H1 (cell line): ENCODE measurements at regions not wholly inside any gene's neighbourhood (a gene's known extent, or its start where the extent isn't known, plus 50 kb on each side); places are given as distances from the start of the nearest gene placed in this dataset.

Experiments used
- CTCF ChIA-PET: fragments of 300-600 bp; sonication (Branson Sonifier 250); formaldehyde crosslinking; loops from one replicate; lab custom pipeline; 2021; ENCODE audit not compliant: partially characterized antibody; lab: Charles Lee
- POLR2A ChIA-PET: fragments of 300-600 bp; sonication (Branson Sonifier 250); formaldehyde crosslinking; loops from one replicate; lab custom pipeline; 2021; ENCODE audit warnings: inconsistent platforms; ENCODE audit not compliant: partially characterized antibody; lab: Charles Lee
- DNase-seq, 2 experiments: peaks; one replicate each; pipeline versions ENCODE4 v3.0.0 to v3.0.0-alpha.2; 2010 to 2022; ENCODE audit warnings: low spot score in 2 of 2, low read depth in 1 of 2, mixed read lengths in 1 of 2
- FAIRE-seq: peaks from 2 replicates; lab custom pipeline; 2011; peaks lifted over from hg19 to GRCh38; lab: Jason Lieb, UNC
- H2AFZ ChIP-seq: 2 replicates; pipeline ENCODE4 v1.8.1; 2012; ENCODE audit warnings: low read length, inconsistent platforms
- H2AK5ac ChIP-seq: 2 replicates; pipeline ENCODE4 v1.6.1; 2013; ENCODE audit warnings: low read depth, low read length
- H2BK120ac ChIP-seq: replicated peaks from 2 replicates; pipeline ENCODE3; 2013; ENCODE audit warnings: low read depth, low read length, inconsistent platforms
- H2BK12ac ChIP-seq: 2 replicates; pipeline ENCODE4 v1.6.1; 2013; ENCODE audit warnings: low read depth, low read length
- H2BK15ac ChIP-seq: 2 replicates; pipeline ENCODE4 v1.6.1; 2013; ENCODE audit warnings: low read length
- H2BK20ac ChIP-seq: 2 replicates; pipeline ENCODE4 v1.6.1; 2013; ENCODE audit warnings: low read length
- H2BK5ac ChIP-seq: 2 replicates; pipeline ENCODE4 v1.6.1; 2013; ENCODE audit warnings: low read depth, low read length
- H3K14ac ChIP-seq: 2 replicates; pipeline ENCODE4 v1.6.1; 2013; ENCODE audit warnings: inconsistent platforms; ENCODE audit not compliant: insufficient read length
- H3K18ac ChIP-seq: 2 replicates; pipeline ENCODE4 v1.6.1; 2013; ENCODE audit warnings: low read length; ENCODE audit errors: extremely low read depth
- H3K23ac ChIP-seq: 2 replicates; pipeline ENCODE4 v1.6.1; 2013; ENCODE audit warnings: inconsistent platforms; ENCODE audit not compliant: insufficient read length
- H3K23me2 ChIP-seq: 2 replicates; pipeline ENCODE4 v1.6.1; 2013; ENCODE audit warnings: low read depth, low read length
- H3K27ac ChIP-seq: 2 replicates; pipeline ENCODE4 v1.6.1; 2011; ENCODE audit warnings: low read depth, low read length, inconsistent platforms
- H3K27me3 ChIP-seq, 4 experiments: replicated peaks in 1 of 4; 1 replicate in 1 of 4; 2 replicates in 3 of 4; pipeline versions ENCODE4 v1.6.1 to v1.8.1; 2011 to 2013; ENCODE audit warnings: low read length in 3 of 4, mild to moderate bottlenecking in 3 of 4, inconsistent platforms in 2 of 4, mixed read lengths in 2 of 4, moderate library complexity in 1 of 4; ENCODE audit not compliant: control insufficient read depth in 3 of 4, insufficient read depth in 3 of 4; ENCODE audit errors: extremely low read depth in 1 of 4
- H3K36me3 ChIP-seq, 4 experiments: 2 replicates each; pipeline versions ENCODE4 v1.6.1 to v1.8.1; 2011 to 2013; ENCODE audit warnings: mild to moderate bottlenecking in 4 of 4, low read length in 3 of 4, moderate library complexity in 2 of 4, control low read depth in 1 of 4, inconsistent platforms in 1 of 4; ENCODE audit not compliant: insufficient read depth in 4 of 4, control insufficient read depth in 2 of 4
- H3K4ac ChIP-seq: replicated peaks from 2 replicates; pipeline ENCODE3; 2013; ENCODE audit warnings: low read length, low read depth, mixed read lengths, inconsistent platforms; ENCODE audit not compliant: insufficient read length
- H3K4me1 ChIP-seq, 4 experiments: replicated peaks in 1 of 4; 1 replicate in 1 of 4; 2 replicates in 3 of 4; pipeline versions ENCODE4 v1.6.1 to v1.8.1; 2011 to 2013; ENCODE audit warnings: low read length in 3 of 4, inconsistent platforms in 2 of 4, mixed read lengths in 1 of 4; ENCODE audit not compliant: insufficient read depth in 4 of 4, control insufficient read depth in 3 of 4
- H3K4me2 ChIP-seq, 2 experiments: 2 replicates each; pipeline versions ENCODE4 v1.6.1 to v1.8.1; 2011 to 2013; ENCODE audit warnings: low read depth in 2 of 2, low read length in 2 of 2, control low read depth in 1 of 2, inconsistent platforms in 1 of 2, mild to moderate bottlenecking in 1 of 2; ENCODE audit not compliant: insufficient read depth in 1 of 2
- H3K4me3 ChIP-seq, 4 experiments: fragments of 200-600, 300-600 bp in 1 of 4; sonication (generic), shearing (Covaris generic), sonication (Bioruptor Twin) in 1 of 4; 2 replicates each; pipeline versions ENCODE4 v1.5.1 to v1.8.1; 2011 to 2016; ENCODE audit warnings: low read length in 4 of 4, low read depth in 3 of 4, control low read depth in 2 of 4, inconsistent platforms in 2 of 4, mild to moderate bottlenecking in 2 of 4, mixed read lengths in 1 of 4, moderate library complexity in 1 of 4; ENCODE audit not compliant: insufficient read depth in 2 of 4; ENCODE audit errors: extremely low read depth in 1 of 4
- H3K56ac ChIP-seq: replicated peaks from 2 replicates; pipeline ENCODE3; 2013; ENCODE audit warnings: low read depth, mild to moderate bottlenecking, mixed read lengths, low read length, inconsistent platforms; ENCODE audit not compliant: insufficient read length
- H3K79me1 ChIP-seq: 2 replicates; pipeline ENCODE4 v1.6.1; 2013; ENCODE audit warnings: low read depth, low read length, control low read depth
- H3K79me2 ChIP-seq, 2 experiments: 2 replicates each; pipeline versions ENCODE4 v1.6.1 to v1.8.1; 2012 to 2013; ENCODE audit warnings: low read length in 2 of 2, mild to moderate bottlenecking in 2 of 2, inconsistent platforms in 1 of 2; ENCODE audit not compliant: insufficient read depth in 2 of 2, control insufficient read depth in 1 of 2
- H3K9ac ChIP-seq, 4 experiments: replicated peaks in 1 of 4; 1 replicate in 1 of 4; 2 replicates in 3 of 4; pipeline versions ENCODE4 v1.6.1 to v1.8.1; 2011 to 2013; ENCODE audit warnings: low read depth in 3 of 4, low read length in 3 of 4, control low read depth in 2 of 4, mild to moderate bottlenecking in 2 of 4, moderate library complexity in 2 of 4, inconsistent platforms in 1 of 4; ENCODE audit errors: extremely low read depth in 1 of 4
- H3K9me3 ChIP-seq, 2 experiments: 2 replicates each; pipeline versions ENCODE4 v1.6.1 to v1.8.1; 2012 to 2013; ENCODE audit warnings: mild to moderate bottlenecking in 2 of 2, moderate library complexity in 2 of 2, control low read depth in 1 of 2, inconsistent platforms in 1 of 2, low read depth in 1 of 2, low read length in 1 of 2, mixed read lengths in 1 of 2; ENCODE audit not compliant: insufficient read depth in 2 of 2
- H4K20me1 ChIP-seq, 2 experiments: replicated peaks in 1 of 2; 2 replicates each; pipeline versions ENCODE3 to v1.8.1; 2011 to 2013; ENCODE audit warnings: inconsistent platforms in 2 of 2, low read length in 2 of 2, mild to moderate bottlenecking in 1 of 2; ENCODE audit not compliant: insufficient read depth in 2 of 2, control insufficient read depth in 1 of 2
- H4K5ac ChIP-seq: 2 replicates; pipeline ENCODE4 v1.6.1; 2013; ENCODE audit warnings: low read length, low read depth, mixed read lengths, inconsistent platforms; ENCODE audit not compliant: insufficient read length
- H4K8ac ChIP-seq: 2 replicates; pipeline ENCODE4 v1.8.0; 2013; ENCODE audit warnings: mild to moderate bottlenecking, moderate library complexity, low read length, inconsistent platforms; ENCODE audit not compliant: insufficient read depth; ENCODE audit errors: extremely low read depth
- H4K91ac ChIP-seq: replicated peaks from 2 replicates; pipeline ENCODE3; 2013; ENCODE audit warnings: low read length, mixed read lengths, inconsistent platforms; ENCODE audit not compliant: insufficient read length
- BACH1 ChIP-seq: IDR thresholded peaks from 2 replicates; pipeline ENCODE4 v1.6.1; 2012; ENCODE audit warnings: low read length, improper control_type of control experiment
- WGBS, 2 experiments: shearing (Covaris generic) in 1 of 2; methylation state at CpG; one replicate each; pipeline versions ENCODE4 v1.1.6 to v1.1.7; 2013 to 2015; ENCODE audit warnings: low lambda C conversion rate in 2 of 2, mixed read lengths in 2 of 2, inconsistent platforms in 1 of 2, low coverage in 1 of 2, missing lambda C conversion rate in 1 of 2; ENCODE audit not compliant: insufficient replicate concordance in 2 of 2, insufficient coverage in 1 of 2, insufficient read length in 1 of 2; ENCODE audit errors: extremely low coverage in 1 of 2, missing lambda C conversion rate in 1 of 2; 5-methylcytosine and 5-hydroxymethylcytosine counted together

GRCh38 chr11:97028836-97029406 lies 639.1 kb downstream of the JRKL start:
- Histone ChIP-seq H3K23ac (no peak overlapping the region), H2BK12ac (no peak overlapping the region), H3K4me3 (no peak overlapping the region), H3K4ac (no peak overlapping the region), H3K27ac (no peak overlapping the region), H3K9ac (no peak overlapping the region), H3K14ac (no peak overlapping the region), H3K18ac (no peak overlapping the region), H3K9me3 (no peaks in the 10 kb centered on the region), H4K20me1 (no peaks in the 10 kb centered on the region), H3K27me3 (no peaks in the 10 kb centered on the region), H3K4me1 (no peaks in the 10 kb centered on the region), H3K79me1 (no peaks in the 10 kb centered on the region), H4K5ac (no peak overlapping the region), H2BK20ac (no peak overlapping the region), H2BK120ac (no peak overlapping the region), H3K36me3 (no peaks in the 10 kb centered on the region), H2AFZ (no peak overlapping the region), H4K91ac (no peak overlapping the region), H3K4me2 (no peak overlapping the region), H3K79me2 (no peaks in the 10 kb centered on the region), H2BK15ac (no peak overlapping the region), H3K23me2 (no peaks in the 10 kb centered on the region), H2BK5ac (no peak overlapping the region), H2AK5ac (no peak overlapping the region), H4K8ac (no peak overlapping the region), H3K56ac (no peak overlapping the region)
- no peak for FAIRE-seq
- DNase-seq, result no peak
- POLR2A ChIA-PET, result no interaction called here
- TF ChIP-seq BACH1, result no peak
- WGBS, 2 experiments, result 90% methylated on average over 1 of the region's 1 CpG; no CpG with 5 or more reads in 1 of the 2 experiments
- CTCF ChIA-PET, result interaction anchor here (0.6 to 1.2 kb wide), 2 partner anchors 20 to 31 kb away, joined by 3 to 4 read pairs; no protein-coding TSS in a partner anchor
